K562 (cell line): ENCODE measurements at regions not wholly inside any gene's neighbourhood (a gene's known extent, or its start where the extent isn't known, plus 50 kb on each side); places are given as distances from the start of the nearest gene placed in this dataset.

ENCODE experiments used
- ATAC-seq: fragments of 200-7000 bp; cut with Tn5 transposase; 3 replicates; pipeline ENCODE4 v1.9.1; 2020; ENCODE audit warnings: moderate library complexity
- BruUV-seq: library from RNA; stranded (reverse); fragments of 400-500 nt; replicated peaks from 2 replicates; lab custom pipeline; 2021; lab: Mats Ljungman, UMichigan
- CTCF ChIA-PET: fragments of 300-600 bp; formaldehyde crosslinking; extraction: SDS; loops from one replicate; lab custom pipeline; 2021; ENCODE audit warnings: low intra/inter-chr PET ratio; lab: Yijun Ruan, JAX
- POLR2A ChIA-PET: fragments of 300-600, 350-650 bp; sonication (Branson Sonifier 250); formaldehyde crosslinking; extraction: SDS; loops from one replicate; lab custom pipeline; 2021; ENCODE audit warnings: antibody characterized with exemption, inconsistent platforms; lab: Yijun Ruan, JAX
- DNase-seq, 4 experiments: peaks; one replicate each; pipeline versions ENCODE4 v3.0.0 to v3.0.0-alpha.2; 2011 to 2018; ENCODE audit warnings: low spot score in 3 of 4, mixed read lengths in 3 of 4; ENCODE audit errors: extremely low read depth in 1 of 4
- FAIRE-seq: peaks from 2 replicates; lab custom pipeline; 2011; peaks lifted over from hg19 to GRCh38; lab: Jason Lieb, UNC
- H2AFZ ChIP-seq: 2 replicates; pipeline ENCODE4 v1.6.0; 2011; ENCODE audit warnings: low read depth, low read length, control low read depth, inconsistent platforms
- H3K27ac ChIP-seq: fragments of 200-600 bp; 3 replicates; pipeline ENCODE4 v1.8.0; 2011; ENCODE audit warnings: low read depth, mild to moderate bottlenecking, control low read depth, inconsistent platforms, low read length, moderate library complexity, mixed read lengths; ENCODE audit errors: extremely low read depth
- H3K27me3 ChIP-seq, 2 experiments: fragments of 300-600 bp in 1 of 2; 2 replicates in 1 of 2; 3 replicates in 1 of 2; pipeline versions ENCODE4 v1.6.0 to v1.8.0; 2011; ENCODE audit warnings: inconsistent platforms in 2 of 2, low read length in 2 of 2, mild to moderate bottlenecking in 1 of 2, mixed read lengths in 1 of 2, moderate library complexity in 1 of 2; ENCODE audit not compliant: control insufficient read depth in 2 of 2, insufficient read depth in 2 of 2
- H3K36me3 ChIP-seq: fragments of 300-600 bp; 3 replicates; pipeline ENCODE4 v1.8.0; 2011; ENCODE audit warnings: mild to moderate bottlenecking, low read length, inconsistent platforms; ENCODE audit not compliant: control insufficient read depth, insufficient read depth
- H3K4me1 ChIP-seq, 2 experiments: fragments of 200-600 bp in 1 of 2; replicated peaks in 1 of 2; 2 replicates in 1 of 2; 3 replicates in 1 of 2; pipeline versions ENCODE4 v1.5.1 to v1.8.0; 2011; ENCODE audit warnings: inconsistent platforms in 2 of 2, low read length in 2 of 2, mild to moderate bottlenecking in 1 of 2, mixed read lengths in 1 of 2, moderate library complexity in 1 of 2; ENCODE audit not compliant: control insufficient read depth in 2 of 2, insufficient read depth in 2 of 2
- H3K4me2 ChIP-seq: 2 replicates; pipeline ENCODE4 v1.6.1; 2011; ENCODE audit warnings: low read length, control low read depth, inconsistent platforms, mixed read lengths; ENCODE audit not compliant: insufficient read depth
- H3K4me3 ChIP-seq: fragments of 200-600 bp; sonication (generic), shearing (Covaris generic); 2 replicates; pipeline ENCODE4 v1.5.1; 2016; ENCODE audit warnings: control low read depth, inconsistent platforms
- H3K79me2 ChIP-seq: fragments of 200-600 bp; 3 replicates; pipeline ENCODE4 v1.8.0; 2011; ENCODE audit warnings: low read length, inconsistent platforms; ENCODE audit not compliant: control insufficient read depth, insufficient read depth
- H3K9ac ChIP-seq, 2 experiments: 2 replicates each; pipeline versions ENCODE4 v1.6.0 to v1.6.1; 2011; ENCODE audit warnings: low read depth in 2 of 2, low read length in 2 of 2, control low read depth in 1 of 2, inconsistent platforms in 1 of 2, mild to moderate bottlenecking in 1 of 2, mixed read lengths in 1 of 2; ENCODE audit not compliant: insufficient read depth in 1 of 2
- H3K9me1 ChIP-seq: one replicate; pipeline ENCODE4 v1.6.0; 2011; ENCODE audit warnings: inconsistent platforms, mild to moderate bottlenecking, low read length, moderate library complexity; ENCODE audit not compliant: control insufficient read depth, insufficient read depth
- H3K9me3 ChIP-seq: replicated peaks from 2 replicates; pipeline ENCODE4 v1.5.1; 2011; ENCODE audit warnings: low read depth, low read length, inconsistent platforms; ENCODE audit not compliant: control insufficient read depth, insufficient read depth
- H4K20me1 ChIP-seq: replicated peaks from 2 replicates; pipeline ENCODE4 v1.6.1; 2011; ENCODE audit warnings: low read length, inconsistent platforms, mixed read lengths; ENCODE audit not compliant: control insufficient read depth, insufficient read depth
- CREB3 ChIP-seq: fragments of 450-650 bp; conservative IDR thresholded peaks from 2 replicates; pipeline ENCODE4 v1.6.1; 2016; ENCODE audit warnings: missing genetic modification characterization, low read depth, mild to moderate bottlenecking, missing compliant biosample characterization, moderate library complexity
- JUNB ChIP-seq: fragments of 450-650 bp; formaldehyde crosslinking; conservative IDR thresholded peaks from 2 replicates; pipeline ENCODE4 v1.4.0; 2020; ENCODE audit warnings: mild to moderate bottlenecking
- LARP7 ChIP-seq: fragments of 450-650 bp; IDR thresholded peaks from 2 replicates; pipeline ENCODE4 v1.6.1; 2016
- MNT ChIP-seq, 2 experiments: fragments of 450-650 bp; conservative IDR thresholded peaks; 2 replicates each; pipeline ENCODE4 v1.6.1; 2017; ENCODE audit warnings: mild to moderate bottlenecking in 2 of 2, moderate library complexity in 2 of 2
- RAD21 ChIP-seq, 2 experiments: fragments of 250-450 bp in 1 of 2; fragments of 450-650 bp in 1 of 2; sonication (Bioruptor Pico) in 1 of 2; formaldehyde crosslinking in 1 of 2; IDR thresholded peaks in 1 of 2; conservative IDR thresholded peaks in 1 of 2; 2 replicates each; pipeline versions ENCODE4 v1.4.0 to v1.8.0; 2020 to 2022; ENCODE audit warnings: mild to moderate bottlenecking in 2 of 2, moderate library complexity in 1 of 2
- TCF3 ChIP-seq: sonication (generic); formaldehyde crosslinking; IDR thresholded peaks from 2 replicates; pipeline ENCODE4 v1.4.0; 2020; ENCODE audit warnings: mild to moderate bottlenecking, missing genetic modification reagents
- ZNF764 ChIP-seq: fragments of 250-450 bp; sonication (Bioruptor Pico); IDR thresholded peaks from 2 replicates; pipeline ENCODE4 v1.4.0; 2020; ENCODE audit warnings: low read depth, mild to moderate bottlenecking, moderate library complexity
- WGBS: fragments of 100-300 bp; shearing (Covaris generic); methylation state at CpG from one replicate; pipeline ENCODE4 v1.1.6; 2016; ENCODE audit warnings: low coverage, mixed read lengths; ENCODE audit not compliant: insufficient coverage; ENCODE audit errors: missing lambda C conversion rate; 5-methylcytosine and 5-hydroxymethylcytosine counted together
- in situ Hi-C: fragments of 300-500 bp; cut with MboI; formaldehyde crosslinking; loops from 4 replicates; pipeline ENCODE4 v1.15.0; 2018; ENCODE audit warnings: inconsistent platforms, mixed read lengths
- intact Hi-C: fragments of 100-400 bp; cut with micrococcal nuclease; formaldehyde crosslinking; loops from 2 replicates; pipeline ENCODE4 v1.14.2; 2022

- intact Hi-C loops (no loop called here), in situ Hi-C loops (no loop called here)
- no TSS peak for BruUV-seq
- H3K4me1 ChIP-seq, result no peaks in the 10 kb centered on the region
- H2AFZ ChIP-seq, result no peak overlapping the region
- no peaks in the 10 kb centered on the region for H4K20me1 ChIP-seq
- DNase-seq, result no peak
- H3K27me3 ChIP-seq, result no peaks in the 10 kb centered on the region
- H3K9ac ChIP-seq, result no peak overlapping the region
- H3K4me3 ChIP-seq, result no peak overlapping the region
- ChIA-PET CTCF (no interaction called here), POLR2A (no interaction called here)
- no peaks in the 10 kb centered on the region for H3K79me2 ChIP-seq
- H3K4me2 ChIP-seq, result no peak overlapping the region
- no peaks in the 10 kb centered on the region for H3K9me1 ChIP-seq
- 0% methylated on average over 3 of the region's 3 CpGs for WGBS
- H3K9me3 ChIP-seq, result no peaks in the 10 kb centered on the region
- no peak overlapping the region for H3K27ac ChIP-seq
- H3K36me3 ChIP-seq, result no peaks in the 10 kb centered on the region
- FAIRE-seq, result no peak
- TF ChIP-seq MNT (conservative IDR thresholded peaks at IDR 0.05), result no peak
- no peak for TF ChIP-seq TCF3
- no peak for TF ChIP-seq JUNB (CRISPR knock-in tag)
- TF ChIP-seq RAD21 (CRISPR knock-in tag; conservative IDR thresholded peaks at IDR 0.05 in 1 of 2, IDR thresholded peaks at IDR 0.05 in 1 of 2), result no peak
- no peak for TF ChIP-seq ZNF764
- TF ChIP-seq LARP7, result no peak
- TF ChIP-seq CREB3 (tag), result no peak
- no peak for ATAC-seq
Observed at GRCh38 chr3:192055946-192056345, 595.0 kb downstream of the PYDC2 start.
